OCI-LY7 (cell line): ENCODE measurements at regions not wholly inside any gene's neighbourhood (a gene's known extent, or its start where the extent isn't known, plus 50 kb on each side); places are given as distances from the start of the nearest gene placed in this dataset.

Experiments
- CTCF ChIP-seq: fragments of 200-600 bp; sonication (generic); conservative IDR thresholded peaks from 2 replicates; pipeline ENCODE4 v1.5.1; 2014; ENCODE audit warnings: mild to moderate bottlenecking, antibody characterized with exemption, low read length, moderate library complexity, mixed read lengths
- EZH2phosphoT487 ChIP-seq: fragments of 200-600 bp; sonication (generic); IDR thresholded peaks from 2 replicates; pipeline ENCODE4 v1.6.1; 2018; ENCODE audit warnings: low read depth, borderline replicate concordance, mild to moderate bottlenecking, mixed run types, antibody characterized with exemption, low read length, moderate library complexity, mixed read lengths

GRCh38 chr7:124459101-124460055 is 306.2 kb downstream of the GPR37 start:
- TF ChIP-seq CTCF = no peak
- no peak for TF ChIP-seq EZH2phosphoT487
